GM18511 (cell line): ENCODE measurements at regions not wholly inside any gene's neighbourhood (a gene's known extent, or its start where the extent isn't known, plus 50 kb on each side); places are given as distances from the start of the nearest gene placed in this dataset.

Source experiments
- ATAC-seq: cut with Tn5 transposase; IDR thresholded peaks from one replicate; pipeline ENCODE4 v1.9.1; 2021; ENCODE audit warnings: mild to moderate bottlenecking, moderate library complexity; ENCODE audit not compliant: unreplicated experiment

DNA sequence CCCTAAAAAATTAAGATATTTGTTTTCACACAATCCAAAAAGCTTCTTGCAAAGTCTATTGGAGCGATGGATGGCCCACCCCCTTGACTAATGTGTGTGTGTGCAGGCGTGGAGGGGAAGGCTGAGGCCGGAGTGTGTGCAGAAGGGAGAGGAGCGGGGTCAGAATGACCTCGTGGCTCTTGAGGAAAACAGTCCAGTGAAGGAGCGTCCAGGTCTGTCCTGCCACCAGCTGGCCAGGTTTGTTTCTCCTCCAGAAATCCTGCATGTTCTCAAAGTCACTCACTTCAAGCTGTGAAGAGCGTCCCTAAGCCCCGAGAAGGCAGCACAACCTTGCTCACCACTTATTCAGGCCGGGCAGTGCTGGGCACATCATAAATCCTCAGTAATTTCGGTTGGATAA lies 69.5 kb upstream of the SSX2IP start:
- no peak for ATAC-seq

DNA sequence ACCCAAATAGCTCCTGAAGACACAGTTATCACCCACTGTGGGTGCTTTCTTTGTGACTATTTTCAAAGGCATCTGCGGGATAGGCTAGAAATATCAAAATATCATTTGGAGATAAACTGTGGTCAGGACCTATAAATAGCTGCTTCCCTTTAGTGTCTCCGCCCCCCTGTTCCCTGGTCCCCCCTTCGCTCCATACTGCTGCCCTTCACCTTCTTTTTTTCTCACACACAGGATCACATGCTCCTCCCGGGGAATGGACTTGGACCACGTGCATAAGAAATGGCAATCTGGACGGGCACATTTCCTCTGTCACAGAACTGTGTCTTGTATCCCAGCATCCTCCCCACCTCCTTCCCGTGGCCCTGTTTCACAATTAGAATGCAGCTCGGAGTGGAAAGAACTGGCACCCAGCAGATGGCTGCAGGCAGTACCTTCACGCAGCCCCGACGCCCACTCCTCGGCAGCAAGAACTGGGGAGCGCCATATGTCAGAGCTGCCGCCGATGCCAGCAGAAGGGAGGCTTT lies 68.8 kb upstream of the SSX2IP start:
- ATAC-seq, result no peak

DNA sequence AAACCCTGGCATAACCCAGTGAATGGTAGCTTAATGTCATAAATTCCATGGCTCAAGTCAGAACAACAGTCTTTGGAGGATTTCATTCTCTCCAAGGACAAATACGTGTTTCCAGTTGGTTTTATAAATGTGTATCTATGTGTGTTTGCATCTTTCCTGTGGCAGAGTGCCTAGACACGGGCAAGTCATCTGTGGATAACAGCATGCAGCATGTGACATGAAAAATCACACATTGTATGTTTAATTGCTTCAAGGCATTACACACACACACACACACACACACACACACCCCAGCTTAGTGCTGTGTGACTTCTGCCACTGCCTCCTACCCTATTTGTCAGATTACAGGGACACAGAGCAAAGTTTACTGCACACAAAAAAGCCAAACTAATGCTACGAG lies 68.2 kb upstream of the SSX2IP start:
- no peak for ATAC-seq

DNA sequence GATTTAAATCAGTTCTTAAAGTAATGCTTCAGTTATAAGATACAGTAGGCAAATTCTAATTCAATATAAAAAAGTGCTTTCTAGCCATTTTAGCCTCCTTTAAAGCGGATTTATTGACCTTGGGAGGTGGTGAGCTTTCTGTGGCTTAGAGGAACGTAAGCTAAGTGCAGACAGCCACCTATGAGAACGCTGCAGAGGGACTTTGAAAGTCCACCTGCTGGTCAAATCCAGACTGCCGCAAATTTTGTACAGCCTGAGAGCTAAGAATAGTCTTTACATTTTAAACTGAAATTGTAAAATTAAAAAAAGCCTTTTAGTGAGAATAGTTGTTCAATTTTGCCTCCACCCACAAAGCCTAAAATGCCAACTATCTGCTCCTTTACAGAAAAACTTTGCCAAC lies 67.0 kb upstream of the SSX2IP start:
- ATAC-seq, result no peak

DNA sequence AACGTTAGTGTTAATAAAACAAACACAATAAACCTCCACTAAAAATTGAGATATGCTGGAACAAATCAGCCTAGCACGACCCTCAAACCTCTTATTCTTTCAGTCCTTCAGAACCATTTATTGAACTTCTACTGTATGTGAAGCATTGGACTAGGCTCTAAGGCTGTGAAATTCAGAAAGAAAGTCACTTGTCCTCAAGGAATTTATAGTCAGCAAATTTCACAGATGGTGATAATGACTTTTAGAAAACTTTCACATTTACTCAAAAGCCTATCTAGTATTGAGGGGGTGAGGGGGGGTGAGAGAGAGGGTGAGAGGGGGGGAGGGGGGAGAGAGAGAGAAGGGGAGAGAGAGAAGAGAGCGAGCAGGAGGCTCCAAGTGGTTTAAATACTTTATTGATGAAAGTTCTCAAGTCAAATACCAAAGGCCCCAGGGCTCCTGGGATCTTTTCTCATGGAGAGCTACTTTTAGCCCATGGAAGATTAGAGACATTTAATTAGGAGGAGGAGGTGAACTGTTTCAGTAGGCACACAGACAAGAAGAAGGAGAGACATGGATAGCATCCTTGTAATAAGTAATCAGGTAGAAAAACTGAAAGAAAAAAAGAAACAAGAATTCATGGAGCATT lies 66.3 kb upstream of the SSX2IP start:
- ATAC-seq, result no peak

DNA sequence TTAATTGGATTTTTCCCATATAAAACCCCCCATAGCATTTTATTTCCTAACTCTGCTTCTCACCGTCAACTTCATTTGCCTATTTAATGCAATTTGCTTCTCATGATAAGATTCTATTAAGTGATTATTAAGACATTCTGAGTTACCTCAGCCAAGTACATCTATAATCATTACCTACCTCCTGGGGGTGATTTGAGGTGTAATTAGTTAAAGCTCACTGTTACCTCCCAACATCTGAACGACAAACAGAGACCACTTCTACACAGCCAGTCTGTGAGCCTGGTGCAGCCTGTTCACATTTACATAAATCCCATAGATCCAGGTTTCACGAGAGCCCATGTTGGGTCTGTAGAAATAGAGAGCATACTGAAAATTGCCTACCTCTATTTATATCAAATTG lies 65.7 kb upstream of the SSX2IP start:
- ATAC-seq, result no peak

DNA sequence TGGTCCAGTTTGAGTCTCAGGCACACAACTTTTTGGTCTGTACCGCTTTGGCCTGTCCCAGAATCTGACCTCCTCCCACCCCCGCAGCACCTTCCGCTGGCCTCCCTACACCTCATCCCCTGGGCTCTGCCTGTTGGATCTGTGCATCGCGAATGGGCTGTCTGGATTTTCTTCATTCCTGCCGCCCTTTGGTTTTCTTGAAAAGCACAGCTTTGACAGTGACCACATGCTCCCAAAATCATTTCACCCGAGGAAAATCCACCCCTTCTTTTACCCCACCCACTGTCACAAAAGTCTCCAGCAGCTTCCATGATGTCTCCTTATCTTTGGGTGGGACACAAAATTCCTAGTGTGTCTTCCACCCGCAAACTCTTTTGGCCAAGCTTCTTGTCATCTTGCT lies 65.0 kb upstream of the SSX2IP start:
- no peak for ATAC-seq

DNA sequence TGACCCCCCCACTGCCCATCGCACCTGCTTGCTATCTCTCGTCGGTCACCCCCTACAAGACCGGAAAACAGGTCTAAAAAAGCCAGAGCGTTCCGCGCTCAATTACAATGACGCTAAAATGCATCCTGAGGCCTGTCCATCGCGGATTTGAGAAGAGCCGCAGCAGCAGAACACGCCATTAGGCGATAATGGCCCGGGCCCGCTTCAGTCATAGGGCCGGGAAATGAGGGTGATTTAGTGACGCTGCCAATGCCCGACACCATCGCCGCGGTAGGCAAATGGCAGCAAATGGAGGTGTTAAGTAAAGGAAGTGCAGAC lies 64.1 kb upstream of the SSX2IP start:
- ATAC-seq, result no peak

DNA sequence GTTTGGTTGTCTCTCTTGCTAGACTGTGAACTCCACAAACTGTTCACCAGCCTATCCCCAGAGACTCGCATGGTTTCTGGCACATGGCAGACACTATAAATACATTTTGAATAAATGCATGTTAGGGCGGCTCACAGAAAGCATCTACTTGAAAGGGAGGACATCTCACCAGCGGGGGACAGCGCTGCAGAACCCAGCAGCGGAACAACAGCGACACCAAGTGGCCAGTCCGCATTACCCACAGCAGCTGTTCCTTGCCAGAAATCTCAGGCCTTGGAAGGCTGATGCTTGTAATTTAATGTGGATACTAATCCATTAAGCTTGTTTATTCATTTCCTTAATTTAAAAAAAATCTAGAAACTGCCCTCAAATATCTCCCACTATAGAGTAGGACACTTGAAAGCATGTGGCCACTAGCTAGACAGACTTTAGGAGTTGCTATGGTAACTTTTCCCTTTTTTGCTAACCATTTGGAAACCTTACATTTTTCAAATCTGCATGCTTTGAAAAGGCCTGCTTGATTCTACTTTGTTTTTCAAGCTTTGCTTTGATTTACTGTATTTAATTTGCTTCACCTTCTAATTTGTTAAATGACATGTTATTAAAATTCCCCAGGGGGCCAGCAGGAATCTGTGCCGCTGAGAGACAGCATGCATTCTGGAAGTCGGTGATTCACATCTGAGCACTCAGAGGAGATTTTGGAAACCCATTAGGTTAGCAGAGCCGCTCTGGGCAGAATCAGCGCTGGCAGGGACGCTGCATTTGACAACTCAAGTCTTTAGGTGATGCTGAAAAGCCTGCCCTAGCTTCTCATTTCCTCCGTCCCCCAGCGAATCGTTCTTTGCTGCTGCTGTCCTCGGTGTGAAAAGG lies 63.5 kb upstream of the SSX2IP start:
- peak; percentile 89 for ATAC-seq

DNA sequence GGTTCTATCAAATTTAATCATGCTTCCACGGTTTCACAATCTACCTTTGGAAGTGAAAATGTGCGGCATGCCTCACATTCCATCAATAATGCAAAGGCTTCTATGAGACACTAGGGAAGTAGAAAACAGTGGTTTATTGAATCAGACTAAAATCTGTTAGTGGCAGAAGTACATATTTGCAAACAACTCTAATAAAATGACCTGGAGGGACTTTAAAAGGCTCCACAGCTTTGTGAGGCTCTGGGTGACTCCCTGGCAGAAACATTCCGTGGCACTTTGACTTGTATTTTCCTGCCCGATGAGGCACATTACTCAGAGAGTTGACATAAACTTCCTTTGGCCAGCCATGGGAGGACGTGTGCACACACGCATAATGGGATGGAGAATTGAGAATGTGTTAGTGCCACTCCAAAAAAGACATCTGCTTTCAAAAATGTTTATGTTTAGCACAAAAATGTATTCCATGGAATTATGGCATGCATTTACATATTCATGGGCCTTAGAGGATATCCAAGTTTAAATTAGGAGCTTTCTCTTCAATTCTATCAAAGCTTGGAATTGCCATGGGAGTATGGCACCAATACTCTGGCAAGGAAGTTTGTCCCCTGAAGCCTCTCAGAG lies 60.0 kb upstream of the SSX2IP start:
- no peak for ATAC-seq

DNA sequence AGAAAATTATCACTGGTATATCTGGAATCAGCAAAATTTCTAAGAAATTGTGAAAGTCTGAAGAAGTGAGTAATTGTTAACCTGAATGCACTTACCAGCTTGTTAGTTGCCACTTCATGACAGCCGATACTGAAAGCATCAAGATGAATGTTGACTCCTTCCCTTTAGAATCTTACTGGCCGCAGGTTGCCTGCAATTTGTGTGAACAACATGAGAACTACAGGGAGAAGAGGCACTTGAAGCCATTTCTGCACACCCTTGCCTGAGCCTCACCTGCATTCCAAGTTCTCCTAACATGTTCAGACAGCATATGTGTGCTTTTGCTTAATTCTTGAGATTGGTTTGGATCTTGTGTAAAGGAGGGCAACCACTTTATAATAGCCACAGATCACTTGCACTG lies 59.2 kb upstream of the SSX2IP start:
- no peak for ATAC-seq

DNA sequence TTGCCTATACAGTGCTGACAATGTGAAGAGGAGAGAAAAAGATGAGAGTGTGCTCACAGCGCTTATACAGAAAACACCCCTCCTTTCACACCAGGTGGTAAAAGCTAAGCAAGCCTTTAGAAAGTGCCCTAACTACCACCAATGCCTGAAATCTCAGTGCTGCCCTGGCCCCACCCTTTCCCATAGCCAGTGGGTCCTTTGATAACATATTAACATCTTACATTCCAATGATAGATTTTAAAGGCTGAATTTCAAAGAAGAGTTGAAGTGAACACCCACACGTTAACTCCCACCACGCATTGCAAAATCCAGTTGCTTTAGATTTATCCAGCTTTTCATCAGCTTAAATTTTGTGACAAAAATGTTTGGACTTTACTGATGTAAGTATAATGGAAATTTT lies 58.1 kb upstream of the SSX2IP start:
- no peak for ATAC-seq

DNA sequence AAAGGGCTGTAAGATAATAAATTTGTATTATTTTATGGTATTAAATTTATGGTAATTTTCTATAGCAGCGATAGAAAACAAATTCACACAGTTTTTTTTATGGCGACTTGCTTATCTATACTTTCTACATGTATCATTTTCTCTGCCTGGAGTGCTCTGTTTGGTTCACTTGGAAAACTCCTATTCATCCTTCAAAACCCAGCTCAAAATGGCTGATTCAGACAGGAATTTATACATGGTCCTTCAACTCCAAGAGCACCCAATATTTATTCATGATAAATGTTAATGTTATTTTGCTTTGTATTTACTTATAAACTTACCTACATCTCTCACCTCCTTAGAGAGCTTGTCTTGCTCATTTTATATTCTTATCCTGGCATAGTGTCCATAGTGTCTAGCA lies 55.6 kb upstream of the SSX2IP start:
- no peak for ATAC-seq

DNA sequence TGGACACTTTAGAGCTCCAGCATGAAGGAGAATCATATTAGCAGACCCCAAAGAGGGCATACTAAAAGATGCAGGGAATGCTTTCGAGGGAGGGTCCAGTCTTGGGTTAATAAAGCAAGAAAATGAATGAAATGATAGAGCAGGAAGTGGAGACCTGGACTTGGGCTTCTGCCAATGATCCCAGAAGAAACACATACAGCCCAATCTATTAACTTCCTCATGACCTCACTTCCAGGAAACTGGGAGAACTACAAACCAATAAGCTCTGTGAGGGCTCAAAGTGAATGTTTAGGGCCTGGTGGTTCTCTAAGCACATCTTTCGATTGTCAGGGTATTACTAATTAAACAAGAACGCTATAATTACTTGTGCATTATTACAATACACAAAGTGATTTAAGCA lies 53.6 kb upstream of the SSX2IP start:
- no peak for ATAC-seq

DNA sequence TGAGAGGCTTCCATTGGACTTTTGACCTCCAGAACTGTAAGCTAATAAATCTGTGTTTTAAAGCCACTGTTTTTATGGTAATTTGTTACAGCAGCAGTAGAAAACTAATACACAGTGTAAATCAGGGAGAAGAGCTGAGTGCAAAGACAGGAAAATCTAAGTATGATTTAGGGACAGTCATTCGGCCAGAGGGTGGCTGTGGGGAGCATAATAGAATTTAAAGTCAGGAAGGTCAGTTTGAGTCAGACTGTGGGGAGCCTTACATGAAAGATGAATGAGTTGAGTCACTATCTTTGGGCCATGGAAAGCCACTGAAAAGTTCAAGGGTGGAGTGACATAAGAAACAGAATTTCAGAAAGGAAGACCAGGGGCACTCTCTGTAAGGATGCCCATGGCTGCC lies 52.4 kb upstream of the SSX2IP start:
- peak; percentile 84 for ATAC-seq

DNA sequence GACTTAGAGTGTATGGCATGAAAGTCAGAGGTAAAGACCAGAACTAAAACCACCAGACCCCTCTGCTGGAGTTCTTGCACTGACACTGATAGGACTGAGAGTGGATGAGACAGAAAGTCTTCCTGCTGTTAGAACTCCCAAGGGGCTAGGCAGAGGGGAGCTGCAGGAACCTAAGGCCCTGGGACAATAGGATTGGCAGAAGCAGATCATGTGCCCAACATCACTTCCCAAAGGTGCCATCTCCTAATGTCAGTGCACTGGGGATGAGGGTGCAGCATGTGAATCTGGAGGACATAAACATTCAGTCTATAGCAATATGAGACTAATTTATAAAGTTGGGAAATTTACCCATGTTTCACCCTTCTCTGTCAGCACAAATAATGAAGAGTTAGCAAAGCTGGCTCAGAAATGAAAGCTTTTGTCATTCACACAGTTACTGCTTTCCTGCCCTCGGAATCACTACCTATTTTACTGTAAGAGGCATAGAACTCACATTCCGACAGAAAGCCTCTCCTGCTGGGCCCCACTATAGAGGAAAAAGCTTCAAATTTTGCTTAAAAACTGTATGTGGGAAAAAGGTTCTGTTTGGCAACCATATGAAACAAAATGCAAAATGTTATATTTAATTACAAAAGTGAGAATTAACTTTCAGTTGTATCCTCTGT lies 49.9 kb upstream of the SSX2IP start:
- no peak for ATAC-seq
